8988T (cell line): ENCODE measurements at regions not wholly inside any gene's neighbourhood (a gene's known extent, or its start where the extent isn't known, plus 50 kb on each side); places are given as distances from the start of the nearest gene placed in this dataset.
"Not testable (repeated sequence)": the region's sequence is repeated elsewhere in the genome, so short reads cannot be mapped to it uniquely, and the experiment has no call there.

Experiments
- DNase-seq: peaks from one replicate; pipeline ENCODE4 v3.0.0; 2011

GRCh38 chr20:23148731-23149570 is 62.8 kb upstream of the CD93 start:
- DNase-seq = no peak

DNA sequence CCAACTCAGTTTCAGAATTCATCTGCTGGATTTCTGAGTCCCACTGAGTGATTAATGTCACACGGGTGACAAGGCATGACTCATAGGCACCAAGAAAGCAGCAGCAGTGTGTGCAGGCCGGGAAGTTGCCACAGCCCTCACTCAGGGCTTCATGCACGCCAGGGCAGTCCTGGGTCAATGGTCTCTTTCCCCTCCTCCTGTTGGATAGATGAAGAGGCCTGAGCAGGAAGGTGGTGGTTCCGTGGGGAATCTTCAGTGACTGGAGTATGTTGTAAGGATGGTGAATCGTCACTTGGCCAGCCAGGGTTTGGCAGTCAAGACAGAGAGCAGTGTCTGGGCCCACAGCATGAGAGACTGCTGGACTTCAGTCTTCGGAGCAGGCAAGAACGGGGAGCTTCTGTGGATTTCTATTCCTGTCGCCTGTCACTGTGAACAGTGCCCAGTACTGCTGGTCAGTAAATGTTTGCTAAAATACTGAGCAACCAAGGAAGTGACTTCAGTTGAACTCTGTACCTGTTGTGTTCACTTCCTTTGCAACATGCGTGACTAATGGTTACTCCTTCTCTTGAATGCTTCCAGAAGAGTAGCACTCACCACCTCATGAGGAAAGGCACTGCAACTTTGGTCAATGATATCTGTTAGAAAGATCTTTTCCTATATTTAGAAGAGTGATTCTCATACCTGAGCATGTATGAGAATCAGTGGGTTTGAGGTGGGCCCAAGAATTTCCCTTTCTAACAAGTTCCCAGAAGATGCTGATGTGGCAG is 62.0 kb upstream of the CD93 start:
- DNase-seq = no peak

DNA sequence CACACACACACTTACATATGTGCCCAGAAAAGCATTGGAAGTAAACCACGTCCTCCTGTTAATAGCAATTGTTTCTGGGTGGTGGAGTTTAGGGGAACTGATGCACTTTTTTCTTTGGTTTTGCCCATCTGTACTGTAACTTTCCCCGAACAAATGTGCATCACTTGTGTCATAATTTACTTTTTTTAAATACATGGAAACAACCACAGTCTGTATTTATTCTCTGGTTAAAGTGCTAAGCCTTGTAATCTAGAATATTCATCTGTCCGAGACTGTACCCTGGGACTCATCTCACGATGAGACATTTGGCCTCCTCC is 61.5 kb upstream of the CD93 start:
- DNase-seq = no peak

- DNase-seq = no peak
Observed at GRCh38 chr20:23146857-23147637, 60.9 kb upstream of the CD93 start.

DNA sequence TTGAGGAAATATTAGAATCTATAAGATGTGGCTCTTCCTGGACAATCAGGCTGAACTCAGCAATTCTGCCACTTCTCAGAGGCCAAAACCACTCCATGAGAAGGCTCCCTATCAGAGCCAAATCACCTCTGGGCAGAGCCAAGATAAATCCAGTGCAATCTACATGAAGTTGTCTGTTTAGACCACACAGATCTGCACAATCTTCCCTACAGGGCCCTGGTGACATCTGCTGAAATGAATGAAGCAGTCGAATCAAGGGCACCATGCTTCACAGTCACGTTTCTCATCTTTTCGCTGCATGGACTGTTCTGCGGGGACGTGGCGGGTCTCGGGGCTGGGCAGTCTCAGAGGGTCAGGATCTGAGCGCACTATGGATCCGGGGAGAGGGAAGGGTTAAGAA is 60.1 kb upstream of the CD93 start:
- DNase-seq = no peak

DNA sequence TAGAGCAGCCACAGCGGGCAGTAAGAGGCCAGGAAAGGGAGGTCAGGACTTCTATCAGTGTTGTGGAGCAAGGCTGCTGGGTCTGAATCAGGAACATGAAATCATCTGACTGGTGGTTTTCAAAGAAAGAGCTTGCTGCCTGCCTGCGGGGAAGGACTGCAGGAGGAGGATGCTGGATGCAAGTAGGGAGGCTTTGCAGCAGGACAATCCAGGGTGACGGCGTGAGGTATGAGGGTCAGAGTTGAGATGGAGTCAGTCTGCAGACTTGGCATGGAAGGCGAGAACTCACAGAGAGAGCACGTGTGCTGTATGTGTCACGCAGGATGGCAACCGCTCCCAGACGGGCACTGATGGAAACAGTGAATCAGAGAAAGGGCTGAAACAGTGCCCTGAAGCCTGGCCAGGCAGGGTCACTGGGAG is 59.2 kb upstream of the CD93 start:
- no peak for DNase-seq

DNA sequence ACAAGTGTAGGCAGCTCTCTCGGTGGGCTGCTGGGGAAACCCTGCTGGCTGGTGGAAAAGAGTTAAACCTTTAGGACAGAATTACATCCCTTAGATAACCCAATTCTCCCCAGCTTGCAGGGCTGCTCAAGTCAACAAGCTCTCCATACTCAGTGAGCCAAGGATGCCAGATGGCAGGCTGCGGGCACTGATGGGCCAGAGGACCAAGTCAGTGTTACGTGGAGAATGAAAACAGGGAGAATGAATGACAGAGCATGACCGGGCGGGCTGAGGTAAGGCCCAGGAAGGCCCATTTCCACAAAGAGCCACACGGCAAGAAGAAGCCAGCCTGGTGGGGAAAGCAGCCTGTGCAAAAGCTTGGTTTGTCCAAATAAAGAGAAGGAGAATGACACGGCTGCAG is 58.7 kb upstream of the CD93 start:
- DNase-seq = no peak

- DNase-seq = no peak
Observed at GRCh38 chr20:23143986-23144690, 58.0 kb upstream of the CD93 start.

DNA sequence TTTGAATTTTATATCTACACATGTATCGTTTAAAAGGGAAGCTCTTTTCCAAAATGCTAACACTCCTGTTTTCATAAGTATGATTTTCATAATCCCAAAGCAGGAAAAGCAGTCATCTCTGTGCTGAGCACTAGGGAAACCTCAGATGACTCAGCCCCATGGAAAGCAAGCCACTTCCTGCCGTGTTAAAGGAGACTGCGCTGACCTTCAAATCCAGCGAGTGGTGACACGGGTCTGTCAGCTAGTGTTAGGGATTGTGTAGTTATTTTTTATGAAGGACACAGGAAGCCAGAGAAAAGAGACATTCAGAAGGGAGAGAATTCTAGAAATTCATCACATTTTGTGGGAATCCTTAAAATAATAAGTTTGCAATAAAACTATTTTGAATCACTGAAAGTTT is 57.0 kb upstream of the CD93 start:
- peak; percentile 68 for DNase-seq

DNA sequence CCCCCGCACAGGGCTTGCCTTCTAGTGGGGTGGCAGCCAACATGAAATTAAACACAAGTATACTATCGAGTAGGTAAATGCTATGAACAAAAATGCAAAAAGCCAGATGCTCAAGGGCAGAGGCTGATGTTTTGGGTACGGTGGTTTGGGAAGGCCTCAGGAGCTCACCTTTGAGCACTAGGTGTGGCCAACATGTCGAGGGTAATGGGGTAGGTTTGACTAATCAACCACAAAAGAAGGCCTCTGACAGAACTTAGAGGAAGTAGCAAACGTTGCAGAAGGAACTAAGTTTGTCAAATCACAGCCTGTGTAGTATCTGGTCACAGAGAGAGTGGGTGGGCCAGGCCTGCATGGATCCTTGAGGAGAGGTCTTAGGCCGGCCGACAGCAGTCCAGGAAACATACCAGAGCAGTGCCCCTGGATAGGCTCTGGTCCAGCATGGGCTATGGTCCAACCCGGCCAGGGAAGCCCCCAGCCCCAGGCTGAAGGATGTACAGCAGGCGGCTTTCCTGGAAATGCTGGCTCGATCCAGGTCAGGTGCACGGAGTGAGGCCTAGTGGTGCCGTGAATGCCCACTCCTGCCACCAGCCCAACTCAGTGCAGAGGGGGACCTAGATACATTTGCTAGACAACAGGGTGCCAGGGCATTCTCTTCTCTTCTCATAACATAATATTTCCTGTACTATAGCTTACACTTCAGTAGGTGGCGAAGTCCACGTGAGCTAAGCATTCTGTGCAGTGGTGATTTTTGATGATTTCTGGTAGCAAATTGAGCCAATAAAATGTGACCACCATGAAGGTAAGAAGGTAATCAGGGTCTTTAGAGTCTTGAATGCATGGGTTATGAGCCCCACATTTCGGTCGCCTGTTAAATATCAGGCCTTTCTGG is 56.3 kb upstream of the CD93 start:
- no peak for DNase-seq

DNA sequence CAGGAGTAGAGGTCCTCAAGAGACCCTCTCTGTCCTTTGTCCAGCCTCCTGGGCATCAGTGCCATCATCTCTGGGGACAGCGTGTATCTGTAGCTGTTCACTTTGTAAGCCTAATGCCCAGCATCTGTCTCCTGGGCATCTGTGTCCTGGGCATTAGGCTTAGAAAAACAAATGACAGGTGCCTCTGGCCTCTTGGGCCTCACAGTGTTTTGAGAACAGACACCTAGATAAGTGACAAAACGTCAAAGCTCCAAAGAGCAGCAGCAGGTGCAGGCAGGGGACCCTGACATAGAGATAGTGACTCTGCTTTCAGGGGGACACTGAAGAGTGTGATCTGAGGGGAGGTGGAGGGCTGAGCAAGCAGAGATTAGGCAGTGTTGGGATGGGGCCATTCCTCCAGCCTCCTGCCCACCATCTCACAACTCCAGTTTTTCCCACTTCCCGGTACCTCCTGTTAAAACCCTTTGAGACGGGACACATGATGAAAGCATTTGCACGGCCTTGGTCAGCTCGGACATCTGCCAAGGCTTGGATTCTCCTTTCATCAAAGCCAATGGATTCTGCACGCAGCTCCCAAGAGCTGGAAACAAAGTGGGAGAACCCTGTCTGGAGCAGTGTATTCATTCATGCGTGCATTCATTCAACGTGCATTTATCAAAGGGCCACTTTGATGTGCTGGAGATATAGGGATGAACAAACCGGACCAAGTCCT is 55.5 kb upstream of the CD93 start:
- DNase-seq = no peak

DNA sequence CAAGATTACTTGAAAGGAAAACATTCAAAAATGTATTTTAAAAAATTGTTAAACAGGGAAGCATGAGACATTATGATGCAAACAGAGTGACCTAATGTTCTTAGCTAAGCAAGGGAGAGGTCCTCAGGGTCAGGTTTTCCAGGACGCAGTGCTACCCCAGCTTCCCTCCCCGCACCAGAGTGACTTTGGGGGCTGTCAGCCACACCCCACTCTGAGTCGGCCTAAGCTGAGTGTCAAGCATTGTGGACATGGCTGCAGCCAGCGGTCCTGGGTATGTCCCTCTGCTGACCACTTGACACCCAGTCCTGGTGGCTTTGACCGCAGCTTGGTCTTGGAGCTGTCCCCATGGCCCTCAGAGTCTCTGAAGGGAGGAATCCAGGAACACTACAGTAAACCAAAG is 54.9 kb upstream of the CD93 start:
- no peak for DNase-seq

GRCh38 chr20:23139984-23140383 is 53.9 kb upstream of the CD93 start:
- DNase-seq = not testable (repeated sequence)

DNA sequence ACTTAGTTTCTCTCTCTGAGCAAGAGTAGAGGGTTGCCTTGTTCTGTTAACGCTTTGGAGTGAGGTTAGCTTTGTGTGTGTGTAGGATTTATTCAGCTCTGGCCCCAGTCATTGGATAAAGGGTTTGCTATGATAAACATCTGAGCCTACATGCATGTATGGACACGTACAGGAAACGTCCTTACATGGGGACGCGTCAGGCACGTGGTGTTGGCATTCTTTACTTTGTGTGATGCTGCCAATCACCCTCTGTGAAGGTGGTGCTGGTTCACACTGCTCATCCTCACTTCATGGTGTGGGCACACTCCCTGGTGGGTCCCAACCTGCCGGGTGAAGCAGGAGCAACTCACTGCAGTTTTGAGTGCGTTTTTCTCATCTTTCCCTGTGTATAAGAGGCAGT is 53.4 kb upstream of the CD93 start:
- no peak for DNase-seq

DNA sequence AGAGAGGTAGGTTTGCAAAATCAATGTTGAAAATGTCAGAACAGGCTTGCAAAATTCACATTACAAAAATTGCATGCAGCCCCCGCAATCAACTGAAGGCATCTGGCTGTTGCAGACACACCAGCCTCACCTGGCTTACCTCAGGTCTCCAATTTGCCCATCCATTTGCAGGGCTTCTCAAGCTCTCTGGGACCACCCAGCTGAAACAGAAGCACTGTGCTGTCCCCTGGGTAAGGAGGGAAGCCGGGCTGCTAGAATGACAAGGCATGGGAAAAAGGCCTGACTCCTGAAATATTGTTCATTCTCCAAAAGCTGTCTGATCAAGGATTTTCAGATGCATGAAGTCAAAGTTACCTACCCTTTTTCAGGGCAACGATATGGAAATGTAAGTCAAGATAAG is 52.6 kb upstream of the CD93 start:
- DNase-seq = no peak

DNA sequence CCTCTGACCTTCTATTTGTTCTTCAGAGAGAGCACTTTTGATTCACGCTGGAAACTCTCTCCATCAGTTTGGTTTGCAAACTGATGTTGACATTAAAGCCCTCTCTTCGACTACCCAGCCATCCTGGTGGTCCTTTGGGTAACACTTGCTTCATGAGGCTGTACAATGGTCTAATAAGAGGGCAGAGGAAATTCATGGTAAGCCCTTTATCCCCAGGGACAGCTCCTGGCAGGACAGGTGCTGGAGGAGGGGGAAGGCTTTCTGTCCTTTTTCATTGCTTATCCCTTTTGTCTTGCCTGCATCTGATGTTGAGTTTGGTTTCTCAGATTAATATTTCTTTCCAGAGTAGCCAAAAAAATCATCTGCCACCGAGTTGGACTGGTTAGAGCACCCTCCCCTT is 52.1 kb upstream of the CD93 start:
- no peak for DNase-seq

DNA sequence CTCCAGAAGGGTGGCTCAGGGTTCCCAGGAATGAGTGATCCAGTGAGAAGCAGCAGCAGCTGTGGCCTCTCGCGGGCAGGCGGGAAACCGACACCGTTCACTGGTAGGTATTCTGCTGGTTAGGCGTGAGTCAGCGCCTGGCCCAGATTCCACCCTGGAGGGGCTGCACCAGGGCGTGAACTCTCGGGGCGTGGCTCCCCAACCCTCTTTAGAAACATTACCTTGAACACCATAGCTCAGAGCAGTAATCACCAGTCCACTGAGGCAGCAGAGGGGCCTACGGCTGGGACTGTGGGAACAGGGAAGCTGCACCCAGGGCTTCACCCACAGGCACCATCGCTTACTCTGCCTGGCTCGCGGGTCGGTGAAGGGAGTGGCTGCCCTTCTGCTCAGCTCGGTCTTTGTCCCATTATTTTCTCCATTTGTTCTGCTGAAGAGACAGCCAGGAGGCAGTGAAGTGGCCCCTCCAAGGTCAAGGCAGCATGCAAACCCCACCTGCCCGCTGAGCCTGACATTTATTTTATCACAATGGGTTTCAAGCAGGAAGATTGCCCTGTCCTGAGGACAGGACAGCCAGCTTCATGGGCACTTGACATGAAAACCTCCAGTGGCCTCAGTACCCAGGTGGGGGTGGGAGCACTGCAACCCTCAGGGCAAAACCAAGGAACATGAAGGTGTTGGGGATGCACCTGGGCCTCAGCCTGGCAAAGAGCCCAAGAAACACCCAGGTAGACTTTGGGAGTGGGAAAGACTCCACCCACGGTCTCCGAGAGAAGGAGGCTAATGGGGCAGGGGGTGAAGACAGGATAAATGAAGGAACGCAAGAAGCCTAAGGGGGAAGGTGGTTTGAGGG is 51.0 kb upstream of the CD93 start:
- DNase-seq = no peak

DNA sequence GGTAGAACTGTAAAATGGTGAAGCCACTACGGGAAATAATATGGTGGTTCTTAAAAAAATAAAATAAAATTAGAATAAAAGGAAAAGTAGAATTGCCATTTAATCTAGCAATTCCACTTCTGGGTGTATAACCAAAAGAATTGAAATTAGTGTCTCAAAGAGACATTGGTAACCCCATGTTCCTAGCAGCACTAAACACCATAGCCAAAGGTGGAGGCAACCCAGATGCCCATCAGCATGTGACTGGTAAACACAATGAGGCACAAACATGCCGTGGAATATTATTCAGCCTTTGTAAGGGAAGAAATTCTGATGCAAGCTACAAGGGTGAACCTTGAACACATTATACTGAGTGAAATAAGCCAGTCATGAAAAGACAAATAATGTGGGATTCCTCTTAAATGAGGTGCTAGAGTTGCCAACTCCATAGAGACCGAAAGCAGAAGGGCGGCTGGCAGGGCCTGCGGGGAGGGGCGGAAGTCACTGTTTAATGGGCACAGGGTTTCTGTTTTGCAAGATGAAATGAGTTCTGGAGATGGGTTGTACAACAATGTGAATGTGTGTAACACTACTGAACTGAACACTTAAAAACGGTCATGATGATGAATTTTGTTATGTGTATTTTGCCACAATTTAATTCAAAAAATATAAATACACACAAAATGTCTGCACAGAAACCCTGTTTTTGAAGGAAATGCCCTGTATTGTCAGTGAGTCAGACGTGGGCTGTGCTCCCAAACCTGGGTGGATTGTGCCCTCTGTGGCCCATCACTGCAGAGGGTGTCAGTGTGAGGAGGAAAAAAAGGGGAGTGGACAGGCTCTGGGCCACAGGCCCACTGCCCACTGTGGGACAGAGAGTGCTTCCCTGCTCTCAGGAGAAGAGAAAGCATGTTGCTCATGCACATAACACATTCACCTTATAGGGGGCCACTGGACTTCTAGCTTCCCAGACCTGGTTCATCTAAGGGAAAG is 49.6 kb upstream of the CD93 start:
- DNase-seq = no peak
